ENCODE measurements at regions not wholly inside any gene's neighbourhood (a gene's known extent, or its start where the extent isn't known, plus 50 kb on each side); places are given as distances from the start of the nearest gene placed in this dataset.
"Not testable (repeated sequence)": the region's sequence is repeated elsewhere in the genome, so short reads cannot be mapped to it uniquely, and the experiment has no call there.

DNA sequence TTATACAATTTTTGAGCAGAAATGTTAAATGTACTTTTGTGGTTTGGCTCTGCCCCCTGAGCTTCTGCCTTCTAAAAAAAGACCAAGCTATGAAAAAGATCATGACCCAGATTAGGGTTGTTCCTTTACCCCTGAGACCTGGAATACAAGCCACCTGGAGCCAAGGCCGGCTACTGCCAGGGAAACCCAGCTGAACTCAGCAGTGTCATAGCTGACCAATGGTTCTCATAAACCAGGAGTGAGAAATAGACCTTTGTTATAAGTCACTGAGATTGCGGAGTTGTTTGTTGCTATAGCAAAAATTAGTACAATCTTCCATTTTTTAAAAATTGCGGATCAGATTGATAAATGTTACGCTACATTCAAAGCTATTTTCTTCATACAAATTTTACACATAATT is 1261.7 kb downstream of the ROBO1 start:
- no peak for DNase-seq
- intact Hi-C loops (cut with DNase I) = no loop called here
- no peaks in the 10 kb centered on the region for H3K36me3 ChIP-seq
- no peak overlapping the region for H3K27ac ChIP-seq
- 66 to 69% methylated on average over 4 of the region's 4 CpGs for WGBS, 2 donors
- TF ChIP-seq, protein P1, sequence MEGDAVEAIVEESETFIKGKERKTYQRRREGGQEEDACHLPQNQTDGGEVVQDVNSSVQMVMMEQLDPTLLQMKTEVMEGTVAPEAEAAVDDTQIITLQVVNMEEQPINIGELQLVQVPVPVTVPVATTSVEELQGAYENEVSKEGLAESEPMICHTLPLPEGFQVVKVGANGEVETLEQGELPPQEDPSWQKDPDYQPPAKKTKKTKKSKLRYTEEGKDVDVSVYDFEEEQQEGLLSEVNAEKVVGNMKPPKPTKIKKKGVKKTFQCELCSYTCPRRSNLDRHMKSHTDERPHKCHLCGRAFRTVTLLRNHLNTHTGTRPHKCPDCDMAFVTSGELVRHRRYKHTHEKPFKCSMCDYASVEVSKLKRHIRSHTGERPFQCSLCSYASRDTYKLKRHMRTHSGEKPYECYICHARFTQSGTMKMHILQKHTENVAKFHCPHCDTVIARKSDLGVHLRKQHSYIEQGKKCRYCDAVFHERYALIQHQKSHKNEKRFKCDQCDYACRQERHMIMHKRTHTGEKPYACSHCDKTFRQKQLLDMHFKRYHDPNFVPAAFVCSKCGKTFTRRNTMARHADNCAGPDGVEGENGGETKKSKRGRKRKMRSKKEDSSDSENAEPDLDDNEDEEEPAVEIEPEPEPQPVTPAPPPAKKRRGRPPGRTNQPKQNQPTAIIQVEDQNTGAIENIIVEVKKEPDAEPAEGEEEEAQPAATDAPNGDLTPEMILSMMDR (IDR thresholded peaks at IDR 0.05) = no peak
- TF ChIP-seq POLR2A (IDR thresholded peaks at IDR 0.05) = no peak
- peaks cover 0 to 12% (median 0%) of the 10 kb centered on the region in 3 donors for H3K4me1 ChIP-seq
- no peaks in the 10 kb centered on the region for H3K9me3 ChIP-seq
- H3K4me3 ChIP-seq = no peak overlapping the region
- no peaks in the 10 kb centered on the region for H3K27me3 ChIP-seq

DNA sequence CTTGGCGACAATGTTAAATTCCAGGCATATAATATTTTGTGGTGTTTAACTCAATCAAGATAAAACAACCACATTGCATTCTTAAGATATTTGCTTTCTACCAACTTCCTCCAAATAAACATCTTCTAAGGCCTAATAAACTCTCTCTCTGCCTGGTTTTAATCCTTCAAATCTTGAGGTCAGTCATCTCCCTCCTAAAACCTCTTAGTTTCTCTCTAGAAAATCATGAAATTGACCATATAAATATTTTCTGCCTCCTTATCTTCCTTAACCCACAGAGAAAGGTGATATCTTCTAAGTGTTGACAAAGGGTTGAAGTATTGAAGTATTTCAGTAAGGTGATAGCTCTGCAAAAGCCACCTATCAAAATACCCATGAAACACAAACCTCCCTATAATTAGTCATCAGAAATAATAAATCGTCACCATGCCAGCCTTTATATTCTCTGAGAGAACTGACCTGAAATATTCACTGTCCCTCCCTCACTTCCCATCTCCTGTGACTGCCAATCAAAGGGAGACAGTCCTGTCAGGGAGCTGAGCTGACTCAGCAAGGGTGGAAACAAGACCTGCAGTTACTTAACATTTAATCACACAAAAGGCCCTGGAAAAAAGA is 1261.1 kb downstream of the ROBO1 start:
- peak overlapping the region in 1 of 4 donors; percentile 32 for H3K27ac ChIP-seq
- DNase-seq = no peak
- WGBS, 2 donors = 46 to 52% methylated on average over 2 of the region's 2 CpGs
- no peaks in the 10 kb centered on the region for H3K36me3 ChIP-seq
- H3K27me3 ChIP-seq = no peaks in the 10 kb centered on the region
- TF ChIP-seq, protein P1 (IDR thresholded peaks at IDR 0.05) = no peak
- TF ChIP-seq POLR2A (IDR thresholded peaks at IDR 0.05) = no peak
- peaks cover 0 to 12% (median 0%) of the 10 kb centered on the region in 3 donors for H3K4me1 ChIP-seq
- intact Hi-C loops (cut with DNase I) = no loop called here
- H3K9me3 ChIP-seq = no peaks in the 10 kb centered on the region
- no peak overlapping the region for H3K4me3 ChIP-seq

DNA sequence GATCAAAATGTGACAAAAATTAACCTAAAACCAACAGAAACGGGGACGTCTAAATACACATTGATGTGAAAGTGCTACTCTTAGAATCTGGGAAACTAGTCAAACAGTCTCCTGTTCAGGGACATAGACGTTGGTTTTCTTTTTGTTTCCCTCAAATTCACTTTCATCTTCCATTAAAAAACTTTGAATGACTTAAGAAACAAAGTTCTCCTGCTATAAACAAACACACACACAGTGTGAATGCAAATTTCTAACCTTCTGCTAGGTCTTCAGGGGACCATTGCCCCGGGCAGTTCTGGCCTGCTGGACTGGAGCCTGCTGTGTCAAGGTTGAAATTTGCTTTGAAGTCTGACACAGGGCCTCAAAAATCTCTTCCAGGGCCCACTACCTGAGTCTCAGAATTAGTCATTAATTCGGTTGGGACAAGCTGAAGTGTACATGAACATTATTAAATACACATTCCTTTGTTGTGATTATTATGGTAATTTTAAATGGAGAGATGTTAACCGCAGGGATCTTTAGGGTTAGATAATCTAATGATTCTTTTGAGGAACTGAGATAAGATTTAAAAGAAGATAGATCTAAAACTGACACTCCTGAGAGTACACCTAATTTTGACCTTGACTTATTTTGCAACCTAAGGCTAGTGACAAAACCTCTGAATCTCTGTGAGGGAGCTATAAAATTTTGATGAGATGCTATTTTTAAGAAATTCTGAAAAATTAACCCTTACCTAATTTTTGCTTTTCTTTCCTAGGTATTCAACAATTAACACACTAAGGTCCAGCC is 1260.4 kb downstream of the ROBO1 start:
- DNase-seq = no peak
- peak overlapping the region in 2 of 4 donors; percentile 25 to 32 for H3K27ac ChIP-seq
- H3K4me1 ChIP-seq = peaks cover 0 to 12% (median 0%) of the 10 kb centered on the region in 3 donors
- 25 to 29% methylated on average over 6 of the region's 6 CpGs for WGBS, 2 donors
- no peaks in the 10 kb centered on the region for H3K27me3 ChIP-seq
- H3K9me3 ChIP-seq = no peaks in the 10 kb centered on the region
- H3K4me3 ChIP-seq = no peak overlapping the region
- no peaks in the 10 kb centered on the region for H3K36me3 ChIP-seq
- TF ChIP-seq POLR2A (IDR thresholded peaks at IDR 0.05) = no peak
- TF ChIP-seq, protein P1 (IDR thresholded peaks at IDR 0.05) = no peak
- intact Hi-C loops (cut with DNase I) = no loop called here

DNA sequence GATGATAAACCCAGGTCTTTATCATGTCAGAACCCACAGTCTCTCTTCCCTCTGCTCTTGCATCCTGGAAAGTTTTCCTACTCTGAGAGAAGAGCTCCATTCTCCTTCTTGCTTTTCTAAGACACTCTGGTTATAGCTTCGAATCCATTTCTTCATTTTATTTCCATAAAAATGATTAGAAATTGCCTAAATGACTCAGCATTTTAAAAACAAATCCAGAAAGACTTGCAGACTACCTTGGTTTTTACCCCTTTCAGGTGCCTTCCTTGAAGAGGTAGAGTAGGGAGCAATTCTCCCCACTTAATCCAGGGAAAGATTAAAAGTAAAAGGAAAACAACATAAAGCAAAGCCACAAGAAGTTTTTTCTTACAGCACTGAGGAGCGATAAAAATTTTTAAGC is 1256.0 kb downstream of the ROBO1 start:
- intact Hi-C loops (cut with DNase I) = no loop called here
- Histone ChIP-seq H3K36me3 (no peaks in the 10 kb centered on the region), H3K27me3 (no peaks in the 10 kb centered on the region), H3K4me1 (peaks cover 0 to 9% (median 0%) of the 10 kb centered on the region in 3 donors), H3K27ac (no peak overlapping the region), H3K9me3 (no peaks in the 10 kb centered on the region), H3K4me3 (no peak overlapping the region)
- TF ChIP-seq, protein P1 (IDR thresholded peaks at IDR 0.05) = no peak
- no peak for TF ChIP-seq POLR2A (IDR thresholded peaks at IDR 0.05)
- WGBS, 2 donors = 42 to 50% methylated on average over 2 of the region's 2 CpGs
- DNase-seq = no peak

DNA sequence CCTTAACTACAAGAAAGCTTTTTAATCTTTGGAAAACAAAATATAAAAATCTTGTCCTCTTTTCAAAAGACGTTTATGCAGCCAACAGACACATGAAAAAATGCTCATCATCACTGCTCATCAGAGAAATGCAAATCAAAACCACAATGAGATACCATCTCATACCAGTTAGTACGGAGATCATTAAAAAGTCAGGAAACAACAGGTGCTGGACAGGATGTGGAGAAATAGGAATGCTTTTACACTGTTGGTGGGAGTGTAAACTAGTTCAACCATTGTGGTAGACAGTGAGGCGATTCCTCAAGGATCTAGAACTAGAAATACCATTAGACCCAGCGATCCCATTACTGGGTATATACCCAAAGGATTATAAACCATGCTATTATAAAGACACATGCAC is 1255.0 kb downstream of the ROBO1 start:
- H3K4me3 ChIP-seq; H3K36me3 ChIP-seq; H3K27me3 ChIP-seq; H3K27ac ChIP-seq; H3K9me3 ChIP-seq; intact Hi-C loops (cut with DNase I); DNase-seq; H3K4me1 ChIP-seq: not testable (repeated sequence)
- WGBS, 2 donors = 67 to 69% methylated on average over 4 of the region's 4 CpGs

Data from esophagus squamous epithelium (tissue), 5 donors.